PC-3 (cell line): ENCODE measurements at regions not wholly inside any gene's neighbourhood (a gene's known extent, or its start where the extent isn't known, plus 50 kb on each side); places are given as distances from the start of the nearest gene placed in this dataset.

Experiments used
- ATAC-seq: fragments of 200-7000 bp; cut with Tn5 transposase; 2 replicates; pipeline ENCODE4 v1.9.1; 2020; ENCODE audit warnings: mild to moderate bottlenecking, moderate library complexity
- BruUV-seq: library from RNA; stranded (reverse); fragments of 400-500 nt; replicated peaks from 2 replicates; lab custom pipeline; 2021; lab: Mats Ljungman, UMichigan
- CTCF ChIA-PET: fragments of 300-600 bp; sonication (Branson Sonifier 250); formaldehyde crosslinking; loops from one replicate; lab custom pipeline; 2022; ENCODE audit warnings: antibody characterized with exemption; lab: Charles Lee
- POLR2A ChIA-PET: fragments of 300-600 bp; sonication (Branson Sonifier 250); formaldehyde crosslinking; loops from one replicate; lab custom pipeline; 2022; ENCODE audit warnings: antibody characterized with exemption; ENCODE audit not compliant: unreplicated experiment; lab: Charles Lee
- DNase-seq: peaks from one replicate; pipeline ENCODE4 v3.0.0-alpha.2; 2015
- H2AFZ ChIP-seq: fragments of 300-600 bp; sonication (generic); 2 replicates; pipeline ENCODE4 v1.6.0; 2016; ENCODE audit warnings: antibody characterized with exemption, low read length
- H3F3A ChIP-seq: fragments of 300-600 bp; sonication (generic); one replicate; pipeline ENCODE4 v1.6.0; 2017; ENCODE audit warnings: antibody characterized with exemption, low read length, control low read depth, mild to moderate bottlenecking; ENCODE audit not compliant: unreplicated experiment
- H3K27ac ChIP-seq: fragments of 300-600 bp; sonication (generic); 2 replicates; pipeline ENCODE4 v1.5.1; 2016; ENCODE audit warnings: mild to moderate bottlenecking, low read length
- H3K27me3 ChIP-seq: fragments of 300-600 bp; sonication (generic); 2 replicates; pipeline ENCODE4 v1.6.1; 2016; ENCODE audit warnings: low read length, mixed read lengths
- H3K36me3 ChIP-seq: fragments of 300-600 bp; sonication (generic); 2 replicates; pipeline ENCODE4 v1.6.1; 2016; ENCODE audit warnings: low read depth, mixed run types, low read length, mixed read lengths
- H3K4me1 ChIP-seq: fragments of 300-600 bp; sonication (generic); 2 replicates; pipeline ENCODE4 v1.5.1; 2016; ENCODE audit warnings: low read length; ENCODE audit not compliant: insufficient read depth
- H3K4me2 ChIP-seq: fragments of 300-600 bp; sonication (generic); 2 replicates; pipeline ENCODE4 v1.6.0; 2016; ENCODE audit warnings: low read length
- H3K4me3 ChIP-seq: fragments of 300-600 bp; sonication (generic); 2 replicates; pipeline ENCODE4 v1.5.1; 2016; ENCODE audit warnings: mild to moderate bottlenecking, low read length, mixed read lengths
- H3K79me2 ChIP-seq: fragments of 300-600 bp; sonication (generic); 2 replicates; pipeline ENCODE4 v1.6.1; 2017; ENCODE audit warnings: low read length, mixed read lengths
- H3K9ac ChIP-seq: fragments of 300-600 bp; sonication (generic); 2 replicates; pipeline ENCODE4 v1.6.0; 2016; ENCODE audit warnings: mild to moderate bottlenecking, low read length
- H3K9me2 ChIP-seq: fragments of 300-600 bp; sonication (generic); replicated peaks from 2 replicates; pipeline ENCODE4 v1.6.1; 2016; ENCODE audit warnings: mixed run types, low read length, mixed read lengths
- H3K9me3 ChIP-seq: fragments of 300-600 bp; sonication (generic); 2 replicates; pipeline ENCODE4 v1.6.1; 2016; ENCODE audit warnings: low read length, mixed read lengths
- H4K20me1 ChIP-seq: fragments of 300-600 bp; sonication (generic); 2 replicates; pipeline ENCODE4 v1.6.1; 2016; ENCODE audit warnings: low read length, mixed read lengths
- EZH2 ChIP-seq: fragments of 300-600 bp; sonication (generic); IDR thresholded peaks from one replicate; pipeline ENCODE4 v1.6.1; 2017; ENCODE audit warnings: antibody characterized with exemption, mild to moderate bottlenecking, low read length; ENCODE audit not compliant: unreplicated experiment
- EZH2phosphoT487 ChIP-seq: fragments of 300-600 bp; sonication (generic); IDR thresholded peaks from 2 replicates; pipeline ENCODE4 v1.6.1; 2018; ENCODE audit warnings: mild to moderate bottlenecking, antibody characterized with exemption, low read length, borderline replicate concordance
- intact Hi-C: fragments of 100-400 bp; cut with micrococcal nuclease; formaldehyde crosslinking; loops from 2 replicates; pipeline ENCODE4 v1.9.0; 2023
- TF ChIP-seq, protein P1 (sequence below): fragments of 300-600 bp; sonication (generic); conservative IDR thresholded peaks from 2 replicates; pipeline ENCODE4 v1.5.1; 2017; ENCODE audit warnings: antibody characterized with exemption, low read depth, mild to moderate bottlenecking, low read length

DNA sequence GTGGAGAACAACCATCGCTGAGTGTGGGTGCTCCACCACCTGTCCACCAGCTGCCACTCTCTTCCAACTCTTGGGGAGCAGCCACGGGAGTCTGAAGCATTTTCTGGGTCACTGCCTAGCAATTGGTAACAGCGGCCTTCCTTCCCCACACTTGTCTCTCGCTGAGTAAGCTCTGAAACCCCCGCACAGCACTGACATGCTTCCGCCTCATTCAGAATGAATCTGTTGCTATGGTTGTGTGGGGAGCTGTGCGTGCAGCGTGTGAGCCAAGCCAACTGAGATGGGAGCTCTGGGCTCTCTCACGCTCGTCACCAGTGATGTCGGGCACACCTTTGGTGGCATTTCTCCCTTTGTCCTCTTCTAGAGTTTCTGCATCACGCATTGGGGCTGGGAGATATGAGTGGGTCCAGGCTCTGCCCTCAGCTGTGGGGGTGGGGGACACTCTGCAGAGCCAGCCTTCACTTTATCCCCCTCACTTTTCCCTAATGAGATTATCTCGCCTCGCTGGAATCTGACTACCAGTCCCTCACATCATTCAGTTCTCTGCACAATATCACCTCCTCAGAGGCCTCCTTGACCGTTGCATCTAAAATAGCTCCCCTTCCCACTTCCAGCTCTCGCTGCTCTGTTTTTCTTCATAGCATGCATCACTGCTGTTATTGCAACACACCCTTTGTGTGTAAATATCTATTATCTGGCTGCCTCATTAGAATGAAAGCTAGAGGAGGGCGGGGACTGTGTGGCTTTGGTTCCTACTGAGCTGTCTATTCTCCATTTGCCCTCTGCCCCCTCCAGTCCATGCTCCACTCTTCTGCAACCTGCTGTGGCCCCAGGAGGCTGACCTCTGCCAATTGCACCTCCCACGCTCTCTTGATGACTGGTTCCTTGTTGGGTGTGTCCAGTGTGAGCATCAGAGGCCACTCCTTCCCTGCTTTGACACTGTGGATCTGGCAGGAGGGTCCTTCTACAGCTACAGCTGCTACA is 569.9 kb upstream of the CADM1 start:
- Histone ChIP-seq H3K9ac (no peak overlapping the region), H3K79me2 (no peaks in the 10 kb centered on the region), H3K4me3 (no peak overlapping the region), H3K9me3 (peaks cover 9% of the 10 kb centered on the region; the same call in 1 of the 2 replicates), H2AFZ (no peak overlapping the region), H3F3A (no peaks in the 10 kb centered on the region), H4K20me1 (no peaks in the 10 kb centered on the region), H3K4me2 (no peak overlapping the region), H3K27ac (no peak overlapping the region), H3K36me3 (no peaks in the 10 kb centered on the region), H3K4me1 (no peaks in the 10 kb centered on the region), H3K27me3 (no peaks in the 10 kb centered on the region), H3K9me2 (no peaks in the 10 kb centered on the region)
- no TSS peak for BruUV-seq
- DNase-seq = no peak
- TF ChIP-seq, protein P1, sequence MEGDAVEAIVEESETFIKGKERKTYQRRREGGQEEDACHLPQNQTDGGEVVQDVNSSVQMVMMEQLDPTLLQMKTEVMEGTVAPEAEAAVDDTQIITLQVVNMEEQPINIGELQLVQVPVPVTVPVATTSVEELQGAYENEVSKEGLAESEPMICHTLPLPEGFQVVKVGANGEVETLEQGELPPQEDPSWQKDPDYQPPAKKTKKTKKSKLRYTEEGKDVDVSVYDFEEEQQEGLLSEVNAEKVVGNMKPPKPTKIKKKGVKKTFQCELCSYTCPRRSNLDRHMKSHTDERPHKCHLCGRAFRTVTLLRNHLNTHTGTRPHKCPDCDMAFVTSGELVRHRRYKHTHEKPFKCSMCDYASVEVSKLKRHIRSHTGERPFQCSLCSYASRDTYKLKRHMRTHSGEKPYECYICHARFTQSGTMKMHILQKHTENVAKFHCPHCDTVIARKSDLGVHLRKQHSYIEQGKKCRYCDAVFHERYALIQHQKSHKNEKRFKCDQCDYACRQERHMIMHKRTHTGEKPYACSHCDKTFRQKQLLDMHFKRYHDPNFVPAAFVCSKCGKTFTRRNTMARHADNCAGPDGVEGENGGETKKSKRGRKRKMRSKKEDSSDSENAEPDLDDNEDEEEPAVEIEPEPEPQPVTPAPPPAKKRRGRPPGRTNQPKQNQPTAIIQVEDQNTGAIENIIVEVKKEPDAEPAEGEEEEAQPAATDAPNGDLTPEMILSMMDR = no peak
- TF ChIP-seq EZH2phosphoT487 (no peak), EZH2 (no peak)
- CTCF ChIA-PET = no interaction called here
- ATAC-seq = no peak
- intact Hi-C loops = no loop called here
- POLR2A ChIA-PET = no interaction called here

DNA sequence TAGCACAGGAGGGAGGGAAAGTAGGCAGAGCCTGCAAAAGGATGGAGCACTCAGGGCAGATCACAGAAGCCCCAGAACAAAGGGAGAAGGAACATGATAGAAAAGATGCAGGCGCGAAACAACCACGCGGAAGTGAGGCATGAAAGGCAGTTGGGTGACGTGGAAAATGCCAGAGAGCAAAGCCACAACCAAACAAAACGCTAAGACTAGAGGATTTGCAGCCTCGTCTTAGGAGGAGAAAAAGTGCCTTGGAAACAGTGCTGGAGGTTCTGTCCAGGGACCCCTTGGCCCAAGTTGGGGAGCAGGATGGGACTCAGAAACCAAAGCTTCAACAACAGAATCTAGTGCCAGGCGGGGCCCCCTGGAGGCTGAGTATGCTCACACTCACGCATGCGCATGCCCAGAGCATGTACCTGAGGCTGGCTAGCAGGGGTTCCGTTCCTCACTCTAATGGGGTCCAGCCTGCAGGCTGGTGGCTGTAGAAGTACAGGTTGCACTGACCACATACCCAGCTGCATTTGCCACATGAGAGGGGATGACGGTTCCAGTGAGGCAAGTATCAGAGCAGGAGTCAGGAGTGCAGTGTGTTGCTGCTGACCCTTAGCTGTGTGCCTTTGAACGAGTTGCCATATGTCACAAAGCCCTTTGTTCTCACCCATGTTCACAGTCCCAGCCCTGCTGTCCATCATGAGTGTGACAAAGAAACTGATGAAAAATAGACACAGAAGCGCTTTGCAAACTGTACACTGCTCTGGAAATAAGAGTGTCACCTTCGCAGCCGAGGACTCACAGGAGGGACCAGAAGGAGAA is 568.6 kb upstream of the CADM1 start:
- no peak for TF ChIP-seq EZH2
- TF ChIP-seq EZH2phosphoT487 = no peak
- TF ChIP-seq, protein P1 = no peak
- Histone ChIP-seq H3K9me2 (no peaks in the 10 kb centered on the region), H2AFZ (no peak overlapping the region), H3K4me2 (no peak overlapping the region), H3K36me3 (no peaks in the 10 kb centered on the region), H3K79me2 (no peaks in the 10 kb centered on the region), H3K4me1 (no peaks in the 10 kb centered on the region), H3K4me3 (no peak overlapping the region), H3K9ac (no peak overlapping the region), H3F3A (no peaks in the 10 kb centered on the region), H4K20me1 (no peaks in the 10 kb centered on the region), H3K27ac (no peak overlapping the region), H3K27me3 (no peaks in the 10 kb centered on the region), H3K9me3 (peaks cover 9% of the 10 kb centered on the region; the same call in 1 of the 2 replicates)
- BruUV-seq = no TSS peak
- CTCF ChIA-PET = no interaction called here
- POLR2A ChIA-PET = no interaction called here
- DNase-seq (no peak), ATAC-seq (no peak)
- intact Hi-C loops = no loop called here
